ENCODE measurements at regions not wholly inside any gene's neighbourhood (a gene's known extent, or its start where the extent isn't known, plus 50 kb on each side); places are given as distances from the start of the nearest gene placed in this dataset.

DNA sequence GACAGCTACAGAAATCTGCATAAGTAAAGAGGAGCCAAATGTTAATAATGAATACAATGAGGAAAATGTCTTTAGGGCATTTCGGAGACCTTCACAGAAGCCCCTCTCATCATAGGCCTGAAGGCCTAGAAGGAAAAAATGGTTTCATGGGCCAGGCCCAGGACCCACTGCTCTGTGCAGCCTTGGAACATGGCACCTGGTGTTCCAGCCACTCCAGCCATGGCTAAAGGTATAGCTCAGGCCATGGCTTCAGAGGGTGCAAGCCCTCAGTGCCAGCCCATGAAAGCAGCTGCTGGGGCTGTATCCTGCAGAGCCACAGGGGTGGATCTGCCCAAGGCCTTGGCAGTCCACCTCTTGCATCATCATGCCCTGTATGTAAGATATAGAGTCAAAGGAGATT is 261.1 kb downstream of the SNCA start:
- TF ChIP-seq SIN3A (IDR thresholded peaks at IDR 0.05; ENCODE audit: borderline replicate concordance, insufficient read depth, low read length) (no peak), FOXP2 (optimal IDR thresholded peaks at IDR 0.05; ENCODE audit: borderline replicate concordance, extremely low read depth, extremely low read length, insufficient read depth) (no peak), TAF1 (IDR thresholded peaks at IDR 0.05; ENCODE audit: borderline replicate concordance, insufficient read depth, low read length) (no peak), POLR2AphosphoS5 (IDR thresholded peaks at IDR 0.05; ENCODE audit: low read depth, low read length) (no peak)
- TF ChIP-seq, protein P1, sequence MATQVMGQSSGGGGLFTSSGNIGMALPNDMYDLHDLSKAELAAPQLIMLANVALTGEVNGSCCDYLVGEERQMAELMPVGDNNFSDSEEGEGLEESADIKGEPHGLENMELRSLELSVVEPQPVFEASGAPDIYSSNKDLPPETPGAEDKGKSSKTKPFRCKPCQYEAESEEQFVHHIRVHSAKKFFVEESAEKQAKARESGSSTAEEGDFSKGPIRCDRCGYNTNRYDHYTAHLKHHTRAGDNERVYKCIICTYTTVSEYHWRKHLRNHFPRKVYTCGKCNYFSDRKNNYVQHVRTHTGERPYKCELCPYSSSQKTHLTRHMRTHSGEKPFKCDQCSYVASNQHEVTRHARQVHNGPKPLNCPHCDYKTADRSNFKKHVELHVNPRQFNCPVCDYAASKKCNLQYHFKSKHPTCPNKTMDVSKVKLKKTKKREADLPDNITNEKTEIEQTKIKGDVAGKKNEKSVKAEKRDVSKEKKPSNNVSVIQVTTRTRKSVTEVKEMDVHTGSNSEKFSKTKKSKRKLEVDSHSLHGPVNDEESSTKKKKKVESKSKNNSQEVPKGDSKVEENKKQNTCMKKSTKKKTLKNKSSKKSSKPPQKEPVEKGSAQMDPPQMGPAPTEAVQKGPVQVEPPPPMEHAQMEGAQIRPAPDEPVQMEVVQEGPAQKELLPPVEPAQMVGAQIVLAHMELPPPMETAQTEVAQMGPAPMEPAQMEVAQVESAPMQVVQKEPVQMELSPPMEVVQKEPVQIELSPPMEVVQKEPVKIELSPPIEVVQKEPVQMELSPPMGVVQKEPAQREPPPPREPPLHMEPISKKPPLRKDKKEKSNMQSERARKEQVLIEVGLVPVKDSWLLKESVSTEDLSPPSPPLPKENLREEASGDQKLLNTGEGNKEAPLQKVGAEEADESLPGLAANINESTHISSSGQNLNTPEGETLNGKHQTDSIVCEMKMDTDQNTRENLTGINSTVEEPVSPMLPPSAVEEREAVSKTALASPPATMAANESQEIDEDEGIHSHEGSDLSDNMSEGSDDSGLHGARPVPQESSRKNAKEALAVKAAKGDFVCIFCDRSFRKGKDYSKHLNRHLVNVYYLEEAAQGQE (IDR thresholded peaks at IDR 0.05; ENCODE audit: insufficient read depth in 1 of 2, low read depth in 2 of 2, low read length in 2 of 2), result no peak

DNA sequence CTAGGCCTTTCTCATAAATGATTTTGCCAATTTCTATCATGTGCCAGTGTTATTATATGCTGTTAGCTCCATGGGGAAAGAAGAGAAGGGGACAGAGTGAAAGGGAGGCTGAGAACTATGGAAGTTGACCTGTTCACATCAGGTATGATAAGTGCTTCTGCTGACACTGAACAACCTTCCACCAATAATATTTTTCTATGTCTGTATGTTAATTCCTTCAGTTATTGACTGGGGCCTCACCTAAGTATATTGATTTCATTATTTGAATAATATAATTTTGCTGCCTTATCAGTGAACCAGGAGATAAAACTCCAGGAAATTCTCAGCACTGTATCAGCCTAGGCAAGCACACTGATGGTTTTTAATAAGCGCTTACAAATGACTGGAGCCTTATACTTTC is 262.8 kb downstream of the SNCA start:
- TF ChIP-seq, protein P1 (IDR thresholded peaks at IDR 0.05; ENCODE audit: insufficient read depth in 1 of 2, low read depth in 2 of 2, low read length in 2 of 2), result no peak
- TF ChIP-seq SIN3A (IDR thresholded peaks at IDR 0.05; ENCODE audit: borderline replicate concordance, insufficient read depth, low read length), result no peak
- no peak for TF ChIP-seq POLR2AphosphoS5 (IDR thresholded peaks at IDR 0.05; ENCODE audit: low read depth, low read length)
- TF ChIP-seq TAF1 (IDR thresholded peaks at IDR 0.05; ENCODE audit: borderline replicate concordance, insufficient read depth, low read length), result no peak
- TF ChIP-seq FOXP2 (optimal IDR thresholded peaks at IDR 0.05; ENCODE audit: borderline replicate concordance, extremely low read depth, extremely low read length, insufficient read depth), result no peak

DNA sequence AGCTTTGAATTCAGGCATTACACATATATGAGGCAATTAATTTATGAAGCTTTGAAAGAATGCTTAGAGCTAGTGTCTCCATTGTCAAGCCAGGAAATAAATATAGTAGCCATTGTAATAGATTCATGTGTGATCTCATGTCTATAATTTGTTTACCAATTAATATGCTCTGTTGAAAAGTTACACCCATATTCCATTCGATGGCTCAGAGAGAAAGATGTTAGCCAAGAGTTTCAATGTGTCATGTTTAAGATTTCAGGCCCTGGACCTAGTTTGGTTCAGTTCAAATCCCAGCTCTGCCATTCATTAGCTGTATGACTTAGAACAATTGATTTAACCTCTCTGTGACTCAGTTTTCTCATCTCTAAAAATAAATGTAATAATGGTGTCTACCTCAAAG is 263.3 kb downstream of the SNCA start:
- TF ChIP-seq FOXP2 (optimal IDR thresholded peaks at IDR 0.05; ENCODE audit: borderline replicate concordance, extremely low read depth, extremely low read length, insufficient read depth) (no peak), POLR2AphosphoS5 (IDR thresholded peaks at IDR 0.05; ENCODE audit: low read depth, low read length) (no peak), SIN3A (IDR thresholded peaks at IDR 0.05; ENCODE audit: borderline replicate concordance, insufficient read depth, low read length) (no peak)

DNA sequence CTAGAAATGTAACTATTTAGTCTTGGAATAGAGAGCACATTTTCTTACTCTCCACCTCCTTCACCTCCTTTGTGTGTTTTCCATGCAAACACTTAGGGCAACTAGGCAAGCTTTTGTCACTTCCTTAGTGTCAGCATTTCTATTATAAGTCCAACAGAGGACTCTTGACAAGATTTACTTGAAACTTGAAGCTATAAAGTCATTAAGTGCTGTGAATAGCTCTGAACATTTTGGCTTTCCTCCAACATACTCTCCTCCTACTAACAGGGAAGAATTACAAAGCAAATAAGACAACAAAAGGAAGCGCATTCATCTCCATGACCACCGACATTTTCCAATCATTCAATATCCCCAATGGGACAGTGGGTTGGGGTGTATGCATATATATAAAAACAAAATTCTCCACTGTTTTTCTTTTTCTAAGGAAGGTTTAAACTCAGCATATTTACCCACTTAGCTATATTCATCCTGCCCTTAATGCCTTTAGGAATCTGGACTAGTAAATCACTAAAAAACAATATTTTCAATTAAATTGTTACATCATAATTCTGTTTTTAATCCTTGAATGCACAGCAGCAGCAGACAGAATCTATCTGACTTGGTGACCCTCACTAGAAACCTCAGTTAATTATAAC is 264.6 kb downstream of the SNCA start:
- TF ChIP-seq POLR2AphosphoS5 (IDR thresholded peaks at IDR 0.05; ENCODE audit: low read depth, low read length) (no peak), TAF1 (IDR thresholded peaks at IDR 0.05; ENCODE audit: borderline replicate concordance, insufficient read depth, low read length) (no peak), SIN3A (IDR thresholded peaks at IDR 0.05; ENCODE audit: borderline replicate concordance, insufficient read depth, low read length) (peak; percentile 59; the same call in 1 of the 2 replicates), FOXP2 (optimal IDR thresholded peaks at IDR 0.05; ENCODE audit: borderline replicate concordance, extremely low read depth, extremely low read length, insufficient read depth) (no peak)

DNA sequence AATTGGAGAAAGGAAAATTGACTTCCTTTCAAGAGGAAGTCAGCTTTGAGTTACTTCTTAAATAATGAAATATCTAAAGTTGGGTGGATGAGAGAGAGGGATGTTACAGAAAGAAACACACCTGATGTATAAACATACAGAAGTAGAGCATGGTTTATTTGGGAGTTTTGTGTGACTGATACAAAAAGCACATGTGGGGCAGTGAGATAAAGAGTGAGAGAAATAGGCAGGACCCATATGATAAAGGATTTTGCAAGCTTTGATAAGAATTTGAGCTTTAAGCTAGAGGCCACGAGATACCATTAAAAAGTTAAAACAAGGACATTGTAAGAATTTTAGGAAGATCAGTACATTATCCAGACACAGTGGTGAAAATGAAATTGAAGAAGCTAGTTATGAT is 263.3 kb upstream of the GPRIN3 start:
- TF ChIP-seq SIN3A (IDR thresholded peaks at IDR 0.05; ENCODE audit: borderline replicate concordance, insufficient read depth, low read length) (no peak), FOXP2 (optimal IDR thresholded peaks at IDR 0.05; ENCODE audit: borderline replicate concordance, extremely low read depth, extremely low read length, insufficient read depth) (no peak), TAF1 (IDR thresholded peaks at IDR 0.05; ENCODE audit: borderline replicate concordance, insufficient read depth, low read length) (no peak)

DNA sequence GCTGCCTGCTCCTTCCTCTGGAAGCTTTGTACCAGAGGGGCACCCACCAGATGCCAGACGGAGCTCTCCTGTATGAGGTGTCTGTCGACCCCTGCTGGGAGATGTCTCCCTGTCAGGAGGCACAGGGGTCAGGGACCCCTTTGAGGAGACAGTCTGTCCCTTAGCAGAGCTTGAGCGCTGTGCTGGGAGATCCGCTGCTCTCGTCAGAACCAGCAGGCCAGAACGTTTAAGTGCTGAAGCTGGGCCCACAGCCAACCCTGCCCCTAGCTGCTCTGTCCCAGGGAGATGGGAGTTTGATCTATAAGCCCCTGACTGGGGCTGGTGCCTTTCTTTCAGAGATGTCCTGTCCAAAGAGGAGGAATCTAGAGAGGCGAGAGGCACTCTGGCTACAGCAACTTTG is 260.3 kb upstream of the GPRIN3 start:
- TF ChIP-seq FOXP2 (optimal IDR thresholded peaks at IDR 0.05; ENCODE audit: borderline replicate concordance, extremely low read depth, extremely low read length, insufficient read depth) (no peak), POLR2AphosphoS5 (IDR thresholded peaks at IDR 0.05; ENCODE audit: low read depth, low read length) (no peak), SIN3A (IDR thresholded peaks at IDR 0.05; ENCODE audit: borderline replicate concordance, insufficient read depth, low read length) (no peak), TAF1 (IDR thresholded peaks at IDR 0.05; ENCODE audit: borderline replicate concordance, insufficient read depth, low read length) (no peak)
- TF ChIP-seq, protein P1 (IDR thresholded peaks at IDR 0.05; ENCODE audit: insufficient read depth in 1 of 2, low read depth in 2 of 2, low read length in 2 of 2), result no peak
